ENCODE measurements at regions not wholly inside any gene's neighbourhood (a gene's known extent, or its start where the extent isn't known, plus 50 kb on each side); places are given as distances from the start of the nearest gene placed in this dataset.

DNA sequence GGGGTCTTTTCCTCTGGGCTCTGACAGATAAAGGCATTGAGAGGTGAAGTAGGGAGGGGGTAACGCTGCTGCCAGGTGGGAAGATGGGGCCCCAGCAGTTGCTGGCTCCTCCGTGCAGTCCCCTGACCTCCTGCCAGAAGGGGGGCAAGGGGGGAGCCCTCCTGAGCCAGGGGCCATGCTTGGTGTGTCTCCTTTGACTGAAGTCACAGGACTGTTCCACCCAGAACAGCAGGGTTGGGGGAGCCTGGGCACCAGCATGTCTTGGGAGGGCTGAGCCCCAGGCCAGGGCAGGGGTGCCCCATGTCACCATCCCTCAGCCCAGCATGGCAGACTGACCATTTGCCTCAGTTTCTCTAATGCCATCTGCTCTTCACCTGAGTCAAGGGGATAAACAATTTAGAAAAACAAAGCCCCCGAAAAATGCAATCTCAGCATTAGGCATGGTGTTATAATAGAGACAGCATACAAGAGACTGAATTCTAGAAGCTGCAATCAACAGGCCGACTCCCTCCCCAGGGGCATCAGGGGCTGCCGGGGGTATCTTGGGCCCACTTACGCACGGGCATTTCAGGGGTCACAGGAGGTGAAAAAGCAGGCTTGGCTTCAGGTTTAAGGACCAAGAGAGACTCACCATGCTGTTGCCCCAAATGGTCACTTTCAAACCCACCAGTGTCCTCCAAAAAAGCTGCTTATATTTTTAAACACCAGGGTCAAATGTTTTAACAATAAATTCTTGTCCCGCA is 108.6 kb upstream of the GPR26 start:
- TF ChIP-seq, protein P1, sequence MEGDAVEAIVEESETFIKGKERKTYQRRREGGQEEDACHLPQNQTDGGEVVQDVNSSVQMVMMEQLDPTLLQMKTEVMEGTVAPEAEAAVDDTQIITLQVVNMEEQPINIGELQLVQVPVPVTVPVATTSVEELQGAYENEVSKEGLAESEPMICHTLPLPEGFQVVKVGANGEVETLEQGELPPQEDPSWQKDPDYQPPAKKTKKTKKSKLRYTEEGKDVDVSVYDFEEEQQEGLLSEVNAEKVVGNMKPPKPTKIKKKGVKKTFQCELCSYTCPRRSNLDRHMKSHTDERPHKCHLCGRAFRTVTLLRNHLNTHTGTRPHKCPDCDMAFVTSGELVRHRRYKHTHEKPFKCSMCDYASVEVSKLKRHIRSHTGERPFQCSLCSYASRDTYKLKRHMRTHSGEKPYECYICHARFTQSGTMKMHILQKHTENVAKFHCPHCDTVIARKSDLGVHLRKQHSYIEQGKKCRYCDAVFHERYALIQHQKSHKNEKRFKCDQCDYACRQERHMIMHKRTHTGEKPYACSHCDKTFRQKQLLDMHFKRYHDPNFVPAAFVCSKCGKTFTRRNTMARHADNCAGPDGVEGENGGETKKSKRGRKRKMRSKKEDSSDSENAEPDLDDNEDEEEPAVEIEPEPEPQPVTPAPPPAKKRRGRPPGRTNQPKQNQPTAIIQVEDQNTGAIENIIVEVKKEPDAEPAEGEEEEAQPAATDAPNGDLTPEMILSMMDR (IDR thresholded peaks at IDR 0.05) = no peak
- no peak for TF ChIP-seq POLR2A (IDR thresholded peaks at IDR 0.05)

Measured in lower leg skin (tissue), 3 donors.